NCI-H226 (cell line): ENCODE measurements at regions not wholly inside any gene's neighbourhood (a gene's known extent, or its start where the extent isn't known, plus 50 kb on each side); places are given as distances from the start of the nearest gene placed in this dataset.
"Not testable (repeated sequence)": the region's sequence is repeated elsewhere in the genome, so short reads cannot be mapped to it uniquely, and the experiment has no call there.

ENCODE experiments used
- DNase-seq: peaks from one replicate; pipeline ENCODE4 v3.0.0-alpha.2; 2015

- DNase-seq, result no peak
Measured at GRCh38 chr5:152171888-152172287, 233.2 kb downstream of the NMUR2 start.

- no peak for DNase-seq
Measured at GRCh38 chr5:152170350-152170749, 234.7 kb downstream of the NMUR2 start.

GRCh38 chr5:152164860-152165259 lies 240.2 kb upstream of the GLRA1 start:
- no peak for DNase-seq

GRCh38 chr5:152159894-152160293 lies 235.2 kb upstream of the GLRA1 start:
- DNase-seq, result not testable (repeated sequence)

- not testable (repeated sequence) for DNase-seq
Measured at GRCh38 chr5:152154452-152154851, 229.8 kb upstream of the GLRA1 start.

- DNase-seq, result no peak
Measured at GRCh38 chr5:152151940-152152339, 227.3 kb upstream of the GLRA1 start.

GRCh38 chr5:152151113-152151512 lies 226.5 kb upstream of the GLRA1 start:
- DNase-seq, result no peak

GRCh38 chr5:152147286-152147685 lies 222.6 kb upstream of the GLRA1 start:
- DNase-seq, result no peak

GRCh38 chr5:152146566-152146965 lies 221.9 kb upstream of the GLRA1 start:
- no peak for DNase-seq

GRCh38 chr5:152144556-152144955 lies 219.9 kb upstream of the GLRA1 start:
- DNase-seq, result no peak

- no peak for DNase-seq
Measured at GRCh38 chr5:152144030-152144429, 219.4 kb upstream of the GLRA1 start.

- peak; percentile 24 for DNase-seq
Measured at GRCh38 chr5:152142840-152143469, 218.3 kb upstream of the GLRA1 start.

GRCh38 chr5:152140347-152140746 lies 215.7 kb upstream of the GLRA1 start:
- no peak for DNase-seq

GRCh38 chr5:152137063-152137462 lies 212.4 kb upstream of the GLRA1 start:
- no peak for DNase-seq

- no peak for DNase-seq
Measured at GRCh38 chr5:152136321-152136720, 211.7 kb upstream of the GLRA1 start.

- DNase-seq, result no peak
Measured at GRCh38 chr5:152135827-152136226, 211.2 kb upstream of the GLRA1 start.

GRCh38 chr5:152125661-152126205 lies 201.1 kb upstream of the GLRA1 start:
- DNase-seq, result no peak

- no peak for DNase-seq
Measured at GRCh38 chr5:152124409-152125041, 199.9 kb upstream of the GLRA1 start.

- no peak for DNase-seq
Measured at GRCh38 chr5:152118676-152119470, 194.2 kb upstream of the GLRA1 start.

GRCh38 chr5:152116934-152117333 lies 192.3 kb upstream of the GLRA1 start:
- DNase-seq, result no peak

- DNase-seq, result no peak
Measured at GRCh38 chr5:152113401-152113800, 188.8 kb upstream of the GLRA1 start.

GRCh38 chr5:152107220-152107619 lies 182.6 kb upstream of the GLRA1 start:
- no peak for DNase-seq

GRCh38 chr5:152106571-152106970 lies 181.9 kb upstream of the GLRA1 start:
- no peak for DNase-seq

GRCh38 chr5:152105085-152105484 lies 180.4 kb upstream of the GLRA1 start:
- DNase-seq, result no peak
